Mesodermal cell (in vitro differentiated cells): ENCODE measurements at regions not wholly inside any gene's neighbourhood (a gene's known extent, or its start where the extent isn't known, plus 50 kb on each side); places are given as distances from the start of the nearest gene placed in this dataset.

Source experiments
- H3K27ac ChIP-seq: 2 replicates; pipeline ENCODE4 v1.7.0; 2013; ENCODE audit warnings: mild to moderate bottlenecking, low read depth, low read length, moderate library complexity; ENCODE audit not compliant: severe bottlenecking
- H3K36me3 ChIP-seq: 2 replicates; pipeline ENCODE4 v1.7.1; 2013; ENCODE audit warnings: mild to moderate bottlenecking, low read length, moderate library complexity; ENCODE audit not compliant: control insufficient read depth, insufficient read depth
- H3K4me1 ChIP-seq: one replicate; pipeline ENCODE4 v1.7.1; 2013; ENCODE audit warnings: mild to moderate bottlenecking, low read length; ENCODE audit not compliant: insufficient read depth, control insufficient read depth, poor library complexity, severe bottlenecking
- H3K4me3 ChIP-seq: 2 replicates; pipeline ENCODE4 v1.7.0; 2013; ENCODE audit warnings: low read length, control low read depth, mild to moderate bottlenecking; ENCODE audit not compliant: insufficient read depth, poor library complexity, severe bottlenecking; ENCODE audit errors: extremely low read depth
- H3K9me3 ChIP-seq: 2 replicates; pipeline ENCODE4 v1.7.1; 2013; ENCODE audit warnings: mild to moderate bottlenecking, low read length, moderate library complexity; ENCODE audit not compliant: control insufficient read depth
- WGBS, 2 experiments: methylation state at CpG; one replicate each; pipeline ENCODE4 v1.1.5; 2013; ENCODE audit warnings: missing lambda C conversion rate in 2 of 2; ENCODE audit not compliant: insufficient coverage in 2 of 2; 5-methylcytosine and 5-hydroxymethylcytosine counted together

DNA sequence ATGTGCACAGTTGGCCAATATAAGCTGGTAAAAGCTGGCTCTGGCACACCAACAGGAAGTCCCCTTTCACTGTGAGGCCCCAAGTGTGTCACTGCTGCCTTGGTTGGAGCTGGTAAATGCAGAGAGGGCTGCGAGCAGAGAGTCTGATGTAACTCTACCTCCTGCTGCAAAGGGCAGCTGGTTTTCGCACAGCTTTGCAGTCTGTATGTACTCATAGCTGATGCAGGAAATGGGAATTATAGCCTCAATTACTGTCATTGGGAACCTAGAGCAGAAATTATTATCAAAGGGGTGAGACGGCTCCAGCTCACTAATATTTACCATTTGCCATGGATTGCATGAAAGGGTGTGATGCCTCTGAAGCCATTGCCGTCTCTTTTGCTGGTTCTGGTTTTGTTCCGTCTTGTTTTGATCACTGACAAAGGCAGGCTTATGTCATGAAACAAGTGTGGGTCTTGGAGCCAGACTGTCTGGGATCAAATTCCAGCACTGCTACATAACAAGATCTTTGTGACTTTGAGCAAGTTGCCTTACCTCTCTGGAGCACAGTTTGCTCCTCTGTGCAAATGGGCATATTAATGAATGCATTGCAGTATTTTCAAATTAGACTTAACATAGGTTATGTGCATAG is 124.3 kb upstream of the SLC25A48 start:
- H3K4me3 ChIP-seq = no peak overlapping the region
- H3K27ac ChIP-seq = peak overlapping the region; percentile 52
- no peaks in the 10 kb centered on the region for H3K36me3 ChIP-seq
- H3K9me3 ChIP-seq = no peaks in the 10 kb centered on the region
- 82 to 85% methylated on average over 4 to 5 of the region's 5 CpGs for WGBS, 2 experiments
- H3K4me1 ChIP-seq = peaks cover 18% of the 10 kb centered on the region

DNA sequence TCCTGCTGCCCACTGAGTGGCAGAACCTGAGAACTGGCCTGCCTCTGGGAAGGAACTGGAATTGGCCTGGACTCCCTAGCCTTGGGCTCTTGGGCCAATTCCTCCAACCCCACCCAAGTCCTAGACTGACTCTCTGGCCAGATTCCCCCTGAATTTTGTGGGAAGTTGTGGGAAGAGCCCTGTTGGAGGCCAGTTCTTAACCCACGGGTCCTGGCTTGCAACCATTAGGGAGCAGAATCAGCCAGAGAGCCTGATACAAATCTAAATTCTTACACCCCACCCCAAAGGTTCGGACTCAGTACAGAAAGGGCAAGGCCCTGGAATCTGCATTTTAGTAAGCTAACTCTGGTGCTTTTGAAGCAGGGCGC is 125.3 kb upstream of the SLC25A48 start:
- WGBS, 2 experiments = 71 to 100% methylated on average over 2 of the region's 3 CpGs
- Histone ChIP-seq H3K27ac (no peak overlapping the region), H3K36me3 (no peaks in the 10 kb centered on the region), H3K4me3 (no peak overlapping the region), H3K4me1 (peaks cover 8% of the 10 kb centered on the region), H3K9me3 (no peaks in the 10 kb centered on the region)

DNA sequence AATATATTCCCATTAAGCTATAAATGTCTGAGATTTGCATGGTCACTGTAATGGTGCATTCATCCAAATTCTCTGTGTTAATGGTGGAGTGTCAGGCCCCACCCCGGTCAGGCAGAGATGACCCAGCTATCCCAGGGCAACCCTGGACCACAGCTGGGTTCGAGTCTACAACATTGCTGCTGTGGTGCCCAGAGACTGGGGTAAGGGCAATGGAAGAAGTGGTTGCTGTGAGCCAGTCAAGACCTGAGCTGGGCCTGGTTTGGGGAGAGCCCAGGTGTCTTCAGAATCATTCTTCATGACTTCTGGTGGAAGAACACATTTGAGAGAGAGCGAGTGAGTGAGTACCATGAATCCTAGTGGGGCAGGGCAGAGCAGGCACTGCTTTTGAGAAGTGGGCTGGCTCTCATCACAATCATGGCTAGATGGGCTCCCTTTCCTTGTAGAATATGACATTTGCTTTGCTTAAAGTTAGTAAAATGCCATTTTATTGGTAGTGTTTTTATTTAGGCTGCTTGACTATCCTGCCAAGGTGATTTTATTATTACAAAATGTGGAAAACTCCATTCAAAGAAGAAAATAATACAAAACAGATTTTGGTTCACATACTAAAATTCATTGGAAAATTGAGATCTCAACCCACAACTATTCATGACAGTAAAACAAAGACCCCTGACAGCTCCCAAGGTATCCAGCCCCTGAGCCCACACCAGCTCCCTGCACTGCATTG is 125.8 kb upstream of the SLC25A48 start:
- H3K9me3 ChIP-seq = no peaks in the 10 kb centered on the region
- 82 to 100% methylated on average over 3 of the region's 3 CpGs for WGBS, 2 experiments
- H3K4me1 ChIP-seq = peaks cover 7% of the 10 kb centered on the region
- H3K27ac ChIP-seq = no peak overlapping the region
- H3K4me3 ChIP-seq = no peak overlapping the region
- no peaks in the 10 kb centered on the region for H3K36me3 ChIP-seq

DNA sequence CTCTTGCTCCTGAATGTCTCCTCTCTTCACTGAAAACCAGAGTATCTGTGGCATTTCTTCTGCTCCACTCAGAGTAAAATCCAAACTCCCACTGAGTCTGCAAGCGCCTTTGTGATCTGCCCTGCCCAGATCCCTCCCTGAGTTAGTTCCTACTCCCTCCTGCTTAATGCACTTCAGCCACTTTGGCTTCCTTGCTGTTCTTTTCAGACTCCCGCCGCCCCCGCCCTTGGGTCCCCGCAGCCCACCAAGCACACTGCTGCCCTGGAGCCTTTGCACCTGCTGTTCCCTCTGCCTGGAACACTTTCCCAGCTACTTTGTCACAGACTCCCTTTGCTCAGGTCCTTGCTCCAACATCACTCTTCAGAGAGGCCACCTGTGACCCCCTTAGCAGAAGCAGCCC is 127.2 kb upstream of the SLC25A48 start:
- no peaks in the 10 kb centered on the region for H3K9me3 ChIP-seq
- H3K27ac ChIP-seq = no peak overlapping the region
- peaks cover 7% of the 10 kb centered on the region for H3K4me1 ChIP-seq
- WGBS, 2 experiments = 93 to 95% methylated on average over 5 of the region's 5 CpGs
- no peaks in the 10 kb centered on the region for H3K36me3 ChIP-seq
- H3K4me3 ChIP-seq = no peak overlapping the region

GRCh38 chr5:135706893-135707292 is 127.6 kb upstream of the SLC25A48 start:
- 73 to 90% methylated on average over 2 to 3 of the region's 4 CpGs for WGBS, 2 experiments
- Histone ChIP-seq H3K4me1 (peaks cover 7% of the 10 kb centered on the region), H3K27ac (no peak overlapping the region), H3K9me3 (no peaks in the 10 kb centered on the region), H3K36me3 (no peaks in the 10 kb centered on the region), H3K4me3 (no peak overlapping the region)

- 91 to 96% methylated on average over 3 to 5 of the region's 8 CpGs for WGBS, 2 experiments
- H3K9me3 ChIP-seq = no peaks in the 10 kb centered on the region
- no peaks in the 10 kb centered on the region for H3K36me3 ChIP-seq
- H3K4me3 ChIP-seq = no peak overlapping the region
- H3K4me1 ChIP-seq = peaks cover 7% of the 10 kb centered on the region
- H3K27ac ChIP-seq = no peak overlapping the region
These were observed 127.7 kb upstream of the CXCL14 start for GRCh38 chr5:135706474-135706873.

- H3K4me1 ChIP-seq = peaks cover 7% of the 10 kb centered on the region
- no peak overlapping the region for H3K27ac ChIP-seq
- WGBS, 2 experiments = 92 to 98% methylated on average over 4 to 5 of the region's 5 CpGs
- no peaks in the 10 kb centered on the region for H3K36me3 ChIP-seq
- H3K9me3 ChIP-seq = no peaks in the 10 kb centered on the region
- H3K4me3 ChIP-seq = no peak overlapping the region
These were observed 127.2 kb upstream of the CXCL14 start for GRCh38 chr5:135705941-135706466.

DNA sequence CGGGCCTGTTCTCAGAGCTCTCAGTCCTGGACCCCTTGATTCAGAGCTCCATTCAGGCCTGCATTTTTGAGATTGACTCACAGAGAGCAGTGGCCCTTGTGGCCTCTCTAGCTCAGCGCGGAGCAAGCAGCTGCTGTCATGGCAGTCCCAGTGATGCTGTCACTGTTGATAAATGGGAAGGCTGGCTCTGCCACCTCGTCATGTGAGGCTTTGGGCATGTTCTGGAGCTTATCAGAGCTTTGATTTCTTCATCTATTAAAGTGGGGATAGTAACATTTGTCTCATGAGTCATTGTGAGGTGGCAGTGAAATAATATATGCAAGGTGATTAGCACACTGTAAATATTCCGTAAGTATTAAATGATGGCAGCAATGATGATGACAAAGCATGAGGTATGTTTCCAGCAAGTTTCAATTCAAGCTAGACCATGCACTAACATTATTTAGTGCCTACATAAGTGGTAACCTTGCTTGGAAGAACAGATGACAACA is 126.4 kb upstream of the CXCL14 start:
- H3K27ac ChIP-seq = no peak overlapping the region
- H3K9me3 ChIP-seq = no peaks in the 10 kb centered on the region
- WGBS, 2 experiments = 75 to 82% methylated on average over 4 of the region's 5 CpGs
- no peaks in the 10 kb centered on the region for H3K36me3 ChIP-seq
- H3K4me1 ChIP-seq = peaks cover 4% of the 10 kb centered on the region
- H3K4me3 ChIP-seq = no peak overlapping the region

DNA sequence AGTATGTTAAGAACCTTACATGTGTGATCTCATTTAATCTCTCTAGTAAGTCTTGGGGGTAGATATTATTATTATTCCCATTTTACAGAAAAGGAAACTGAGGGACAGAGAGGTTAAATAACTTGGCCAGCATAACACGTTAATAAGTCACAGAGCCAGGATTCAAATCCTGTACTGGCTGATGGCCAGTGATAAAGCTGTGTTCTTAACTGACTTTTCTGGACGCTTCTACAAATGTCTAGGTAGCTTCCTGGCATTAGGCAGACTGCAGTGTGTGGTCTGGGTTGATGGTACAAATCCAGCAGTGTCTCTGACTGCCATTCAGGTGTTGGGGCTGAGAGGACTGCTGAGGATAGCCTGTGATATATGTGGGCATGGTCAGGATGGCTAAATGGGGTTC is 125.8 kb upstream of the CXCL14 start:
- Histone ChIP-seq H3K4me3 (no peak overlapping the region), H3K27ac (no peak overlapping the region), H3K4me1 (no peaks in the 10 kb centered on the region), H3K9me3 (no peaks in the 10 kb centered on the region), H3K36me3 (no peaks in the 10 kb centered on the region)
- WGBS, 2 experiments = 85 to 89% methylated on average over 1 to 2 of the region's 2 CpGs

DNA sequence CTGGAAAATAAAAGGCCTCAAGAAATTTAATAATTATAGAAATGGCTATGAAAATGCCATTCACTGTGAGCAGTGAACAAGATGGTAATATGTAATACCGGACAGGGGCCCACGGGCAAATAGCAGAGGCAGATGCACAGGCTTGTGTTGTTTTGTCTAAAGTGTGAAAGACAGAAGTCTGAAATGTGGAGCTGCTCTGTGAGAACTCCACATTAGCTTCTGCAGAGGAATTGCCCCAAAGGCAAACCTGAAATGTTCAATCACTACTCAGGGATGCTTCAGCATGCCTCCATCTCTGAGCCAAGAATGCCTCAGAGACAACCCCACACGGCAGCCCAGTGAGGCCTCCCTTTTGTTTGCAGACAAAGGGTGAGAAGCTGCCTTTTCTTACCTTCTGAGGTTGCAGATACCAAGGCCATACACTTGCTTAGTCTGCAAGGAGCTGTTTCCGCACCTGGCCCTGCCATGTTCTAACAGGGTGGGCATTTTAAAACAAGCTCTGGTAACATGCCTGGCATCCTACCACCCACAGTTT is 124.3 kb upstream of the CXCL14 start:
- no peaks in the 10 kb centered on the region for H3K36me3 ChIP-seq
- H3K9me3 ChIP-seq = no peaks in the 10 kb centered on the region
- WGBS, 2 experiments = 68 to 80% methylated on average over 4 of the region's 4 CpGs

DNA sequence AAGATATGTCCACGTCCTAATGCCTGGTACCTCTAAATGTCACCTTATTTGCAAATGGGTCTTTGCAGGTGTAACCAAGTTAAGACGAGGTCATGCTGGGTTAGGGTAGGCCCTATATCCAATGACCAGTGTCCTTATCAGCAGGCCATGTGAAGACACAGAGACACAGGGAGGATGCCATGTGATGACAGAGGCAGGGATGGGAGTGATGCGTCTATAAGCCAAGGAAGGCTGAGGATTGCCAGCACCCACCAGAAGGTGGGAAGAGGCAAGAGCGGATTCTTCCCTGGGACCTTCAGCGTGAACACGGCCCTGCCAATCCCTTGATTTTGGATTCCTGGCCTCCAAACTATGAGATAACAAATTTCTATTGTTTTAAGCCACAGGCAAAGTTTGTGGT is 123.4 kb upstream of the CXCL14 start:
- 87 to 91% methylated on average over 6 of the region's 6 CpGs for WGBS, 2 experiments

More for the DNA sequence above, 124.3 kb upstream of the CXCL14 start:
- Histone ChIP-seq H3K27ac (no peak overlapping the region), H3K4me3 (no peak overlapping the region), H3K4me1 (no peaks in the 10 kb centered on the region)

More for the DNA sequence above, 123.4 kb upstream of the CXCL14 start:
- Histone ChIP-seq H3K36me3 (no peaks in the 10 kb centered on the region), H3K4me1 (no peaks in the 10 kb centered on the region), H3K4me3 (no peak overlapping the region), H3K9me3 (no peaks in the 10 kb centered on the region), H3K27ac (no peak overlapping the region)
